G401 (cell line): ENCODE measurements at regions not wholly inside any gene's neighbourhood (a gene's known extent, or its start where the extent isn't known, plus 50 kb on each side); places are given as distances from the start of the nearest gene placed in this dataset.
"Not testable (repeated sequence)": the region's sequence is repeated elsewhere in the genome, so short reads cannot be mapped to it uniquely, and the experiment has no call there.

Experiments used
- DNase-seq: peaks from one replicate; pipeline ENCODE4 v3.0.0-alpha.2; 2015; ENCODE audit warnings: low spot score
- in situ Hi-C: cut with HindIII; loops from 2 replicates; pipeline ENCODE4 v1.10.0; 2016; ENCODE audit warnings: low sequenced_read_pairs, mixed read lengths

- in situ Hi-C loops, result no loop called here
These were observed 177.2 kb downstream of the ABCC12 start for GRCh38 chr16:47978491-47979163.

GRCh38 chr16:47977802-47978201 is 178.0 kb downstream of the ABCC12 start:
- in situ Hi-C loops, result no loop called here
- no peak for DNase-seq

More at GRCh38 chr16:47978491-47979163, 177.2 kb downstream of the ABCC12 start:
- no peak for DNase-seq

GRCh38 chr16:47976636-47977210 is 179.1 kb downstream of the ABCC12 start:
- no peak for DNase-seq
- in situ Hi-C loops, result no loop called here

- DNase-seq, in situ Hi-C loops: not testable (repeated sequence)
These were observed 180.8 kb downstream of the ABCC12 start for GRCh38 chr16:47974971-47975370.

GRCh38 chr16:47973552-47973951 is 182.2 kb downstream of the ABCC12 start:
- in situ Hi-C loops, result no loop called here
- no peak for DNase-seq

GRCh38 chr16:47972246-47972985 is 183.4 kb downstream of the ABCC12 start:
- in situ Hi-C loops, result no loop called here
- no peak for DNase-seq

GRCh38 chr16:47971225-47971624 is 184.6 kb downstream of the ABCC12 start:
- no peak for DNase-seq

GRCh38 chr16:47970291-47970931 is 185.4 kb downstream of the ABCC12 start:
- in situ Hi-C loops, result no loop called here
- DNase-seq, result no peak

More at GRCh38 chr16:47971225-47971624, 184.6 kb downstream of the ABCC12 start:
- in situ Hi-C loops, result no loop called here

GRCh38 chr16:47967374-47967773 is 188.4 kb downstream of the ABCC12 start:
- no peak for DNase-seq
- in situ Hi-C loops, result no loop called here

GRCh38 chr16:47966325-47966724 is 189.5 kb downstream of the ABCC12 start:
- in situ Hi-C loops, result no loop called here
- DNase-seq, result no peak

- DNase-seq, result no peak
- in situ Hi-C loops, result no loop called here
These were observed 190.4 kb downstream of the ABCC12 start for GRCh38 chr16:47965439-47965838.

GRCh38 chr16:47958726-47959125 is 197.1 kb downstream of the ABCC12 start:
- DNase-seq, result no peak
- in situ Hi-C loops, result no loop called here

- peak; percentile 9 for DNase-seq
- in situ Hi-C loops, result no loop called here
These were observed 198.9 kb downstream of the ABCC12 start for GRCh38 chr16:47956916-47957315.

- in situ Hi-C loops, result no loop called here
- DNase-seq, result no peak
These were observed 206.1 kb downstream of the ABCC12 start for GRCh38 chr16:47949714-47950113.

- in situ Hi-C loops, result no loop called here
- DNase-seq, result no peak
These were observed 206.5 kb downstream of the ABCC12 start for GRCh38 chr16:47949276-47949675.

GRCh38 chr16:47947723-47948122 is 208.1 kb downstream of the ABCC12 start:
- in situ Hi-C loops, result no loop called here

GRCh38 chr16:47946092-47946491 is 209.7 kb downstream of the ABCC12 start:
- DNase-seq, result no peak
- in situ Hi-C loops, result no loop called here

More at GRCh38 chr16:47947723-47948122, 208.1 kb downstream of the ABCC12 start:
- DNase-seq, result no peak

- no peak for DNase-seq
- in situ Hi-C loops, result no loop called here
These were observed 211.2 kb downstream of the ABCC12 start for GRCh38 chr16:47944589-47944988.

- DNase-seq, result no peak
- in situ Hi-C loops, result no loop called here
These were observed 212.6 kb downstream of the ABCC12 start for GRCh38 chr16:47943235-47943634.

- in situ Hi-C loops, result no loop called here
- DNase-seq, result peak; percentile 27
These were observed 215.3 kb downstream of the ABCC12 start for GRCh38 chr16:47940466-47940865.
